ENCODE measurements at regions not wholly inside any gene's neighbourhood (a gene's known extent, or its start where the extent isn't known, plus 50 kb on each side); places are given as distances from the start of the nearest gene placed in this dataset.

DNA sequence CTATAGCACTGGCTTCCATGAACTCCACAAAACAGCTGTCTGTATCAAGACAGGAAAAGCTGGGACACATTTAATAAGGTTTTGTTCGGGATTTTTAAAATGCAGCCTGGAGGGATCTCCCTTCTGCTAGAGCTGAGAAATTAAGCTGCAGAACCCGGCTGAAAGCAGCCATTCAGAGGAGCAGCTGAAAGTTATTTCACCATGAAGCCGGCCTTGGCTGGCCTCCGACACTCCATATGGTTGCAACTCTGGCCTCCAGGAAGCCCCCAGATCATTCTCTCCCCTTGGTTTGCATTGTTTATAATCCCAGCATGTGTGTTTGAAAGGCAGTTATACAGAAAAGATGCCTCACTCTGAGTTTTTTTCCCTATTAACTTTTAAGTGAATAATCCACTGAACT, 239.4 kb downstream of the SPATA18 start:
- DNase-seq (ENCODE audit: low read depth) = no peak
- Histone ChIP-seq H3K4me3 (ENCODE audit: low read depth, low read length) (no peak overlapping the region), H3K36me3 (ENCODE audit: control insufficient read depth, insufficient read depth, low read length) (no peaks in the 10 kb centered on the region), H3K27me3 (ENCODE audit: control insufficient read depth, insufficient read depth, low read length) (no peaks in the 10 kb centered on the region)
- TF ChIP-seq, protein P1, sequence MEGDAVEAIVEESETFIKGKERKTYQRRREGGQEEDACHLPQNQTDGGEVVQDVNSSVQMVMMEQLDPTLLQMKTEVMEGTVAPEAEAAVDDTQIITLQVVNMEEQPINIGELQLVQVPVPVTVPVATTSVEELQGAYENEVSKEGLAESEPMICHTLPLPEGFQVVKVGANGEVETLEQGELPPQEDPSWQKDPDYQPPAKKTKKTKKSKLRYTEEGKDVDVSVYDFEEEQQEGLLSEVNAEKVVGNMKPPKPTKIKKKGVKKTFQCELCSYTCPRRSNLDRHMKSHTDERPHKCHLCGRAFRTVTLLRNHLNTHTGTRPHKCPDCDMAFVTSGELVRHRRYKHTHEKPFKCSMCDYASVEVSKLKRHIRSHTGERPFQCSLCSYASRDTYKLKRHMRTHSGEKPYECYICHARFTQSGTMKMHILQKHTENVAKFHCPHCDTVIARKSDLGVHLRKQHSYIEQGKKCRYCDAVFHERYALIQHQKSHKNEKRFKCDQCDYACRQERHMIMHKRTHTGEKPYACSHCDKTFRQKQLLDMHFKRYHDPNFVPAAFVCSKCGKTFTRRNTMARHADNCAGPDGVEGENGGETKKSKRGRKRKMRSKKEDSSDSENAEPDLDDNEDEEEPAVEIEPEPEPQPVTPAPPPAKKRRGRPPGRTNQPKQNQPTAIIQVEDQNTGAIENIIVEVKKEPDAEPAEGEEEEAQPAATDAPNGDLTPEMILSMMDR (IDR thresholded peaks at IDR 0.05; ENCODE audit: insufficient read depth, low read length, poor library complexity, severe bottlenecking) = no peak

DNA sequence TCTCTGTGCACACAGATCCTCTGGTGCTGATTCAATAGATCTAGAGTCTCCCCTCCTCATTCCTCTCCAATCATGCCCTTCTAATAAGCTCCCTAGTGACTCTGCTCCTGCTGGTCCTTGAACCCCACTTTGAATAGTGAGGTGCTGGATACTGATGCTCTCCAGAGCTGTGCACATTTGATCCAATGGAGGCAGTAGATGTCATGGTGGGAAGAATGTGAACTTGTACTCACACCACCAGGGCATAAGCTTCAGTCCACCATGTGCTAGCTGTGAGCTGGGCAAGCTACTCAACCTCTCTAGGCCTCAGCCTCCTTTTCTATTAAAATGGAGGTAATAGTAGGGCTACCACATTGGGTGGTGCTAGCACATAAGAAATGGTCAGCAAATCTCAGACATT, 241.1 kb downstream of the SPATA18 start:
- Histone ChIP-seq H3K36me3 (ENCODE audit: control insufficient read depth, insufficient read depth, low read length) (no peaks in the 10 kb centered on the region), H3K27me3 (ENCODE audit: control insufficient read depth, insufficient read depth, low read length) (no peaks in the 10 kb centered on the region), H3K4me3 (ENCODE audit: low read depth, low read length) (no peak overlapping the region)
- DNase-seq (ENCODE audit: low read depth) = no peak
- TF ChIP-seq, protein P1 (IDR thresholded peaks at IDR 0.05; ENCODE audit: insufficient read depth, low read length, poor library complexity, severe bottlenecking) = no peak

DNA sequence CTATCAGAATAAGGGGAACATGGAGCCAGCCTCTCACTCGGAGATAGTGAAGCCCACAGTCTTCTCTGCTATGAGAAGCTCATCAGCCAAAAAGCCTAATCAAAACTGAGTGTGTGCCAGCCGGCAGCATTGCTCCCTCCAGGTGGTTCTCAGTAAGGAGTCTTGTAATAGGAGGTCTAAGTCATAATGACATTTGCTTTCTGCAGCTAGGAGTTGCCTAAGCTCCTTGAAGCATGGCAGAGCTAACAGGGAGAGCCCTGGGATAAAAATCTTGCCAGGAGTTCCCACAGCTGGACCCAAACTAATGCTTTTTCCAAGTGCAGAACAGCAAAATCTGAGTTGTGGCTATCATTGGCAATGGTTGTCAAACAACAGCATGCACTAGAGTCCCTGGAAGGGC, 245.2 kb downstream of the SPATA18 start:
- Histone ChIP-seq H3K36me3 (ENCODE audit: control insufficient read depth, insufficient read depth, low read length) (no peaks in the 10 kb centered on the region), H3K4me3 (ENCODE audit: low read depth, low read length) (no peak overlapping the region), H3K27me3 (ENCODE audit: control insufficient read depth, insufficient read depth, low read length) (no peaks in the 10 kb centered on the region)
- no peak for DNase-seq (ENCODE audit: low read depth)
- TF ChIP-seq, protein P1 (IDR thresholded peaks at IDR 0.05; ENCODE audit: insufficient read depth, low read length, poor library complexity, severe bottlenecking) = no peak

DNA sequence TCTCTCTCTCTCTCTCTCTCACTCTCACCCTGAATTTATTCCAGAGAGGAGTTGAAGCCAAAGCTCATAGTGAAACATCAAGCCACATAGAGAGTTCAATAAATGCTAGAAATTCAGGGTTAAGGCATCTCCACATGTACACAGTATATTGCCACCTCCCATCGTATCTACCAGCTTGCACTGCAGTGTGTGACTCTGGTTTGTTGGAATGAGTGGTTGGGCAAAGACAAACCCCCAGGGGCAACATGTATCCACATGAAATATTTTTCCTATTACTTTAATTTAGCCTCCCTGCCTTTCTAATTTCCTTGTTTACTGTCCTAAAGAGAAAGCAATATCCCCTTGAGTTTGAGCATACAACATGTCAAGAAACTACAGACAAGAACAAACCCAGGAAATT, 247.3 kb downstream of the SPATA18 start:
- Histone ChIP-seq H3K36me3 (ENCODE audit: control insufficient read depth, insufficient read depth, low read length) (no peaks in the 10 kb centered on the region), H3K4me3 (ENCODE audit: low read depth, low read length) (no peak overlapping the region), H3K27me3 (ENCODE audit: control insufficient read depth, insufficient read depth, low read length) (no peaks in the 10 kb centered on the region)
- TF ChIP-seq, protein P1 (IDR thresholded peaks at IDR 0.05; ENCODE audit: insufficient read depth, low read length, poor library complexity, severe bottlenecking) = no peak
- no peak for DNase-seq (ENCODE audit: low read depth)

DNA sequence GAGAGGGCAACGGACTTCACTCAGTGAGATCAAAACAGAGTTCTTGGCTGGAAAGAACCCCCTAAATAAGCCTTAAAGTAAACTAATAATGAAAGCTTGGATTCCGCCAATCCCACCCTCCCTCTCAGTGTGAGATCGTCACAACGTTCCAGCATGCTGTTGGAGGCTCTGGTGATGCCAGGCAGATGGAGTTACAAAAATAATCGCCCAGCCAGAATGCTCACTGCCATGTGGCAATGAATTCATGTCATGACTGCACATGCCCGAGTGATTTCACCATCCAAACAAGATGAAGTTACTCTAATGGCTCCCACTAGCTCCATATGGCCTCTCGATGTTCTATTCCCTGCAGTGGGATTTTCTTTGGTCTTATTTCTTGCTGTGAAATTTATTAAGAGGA, 248.0 kb downstream of the SPATA18 start:
- no peak overlapping the region for H3K4me3 ChIP-seq (ENCODE audit: low read depth, low read length)
- no peak for DNase-seq (ENCODE audit: low read depth)
- H3K27me3 ChIP-seq (ENCODE audit: control insufficient read depth, insufficient read depth, low read length) = no peaks in the 10 kb centered on the region
- no peaks in the 10 kb centered on the region for H3K36me3 ChIP-seq (ENCODE audit: control insufficient read depth, insufficient read depth, low read length)
- TF ChIP-seq, protein P1 (IDR thresholded peaks at IDR 0.05; ENCODE audit: insufficient read depth, low read length, poor library complexity, severe bottlenecking) = no peak

DNA sequence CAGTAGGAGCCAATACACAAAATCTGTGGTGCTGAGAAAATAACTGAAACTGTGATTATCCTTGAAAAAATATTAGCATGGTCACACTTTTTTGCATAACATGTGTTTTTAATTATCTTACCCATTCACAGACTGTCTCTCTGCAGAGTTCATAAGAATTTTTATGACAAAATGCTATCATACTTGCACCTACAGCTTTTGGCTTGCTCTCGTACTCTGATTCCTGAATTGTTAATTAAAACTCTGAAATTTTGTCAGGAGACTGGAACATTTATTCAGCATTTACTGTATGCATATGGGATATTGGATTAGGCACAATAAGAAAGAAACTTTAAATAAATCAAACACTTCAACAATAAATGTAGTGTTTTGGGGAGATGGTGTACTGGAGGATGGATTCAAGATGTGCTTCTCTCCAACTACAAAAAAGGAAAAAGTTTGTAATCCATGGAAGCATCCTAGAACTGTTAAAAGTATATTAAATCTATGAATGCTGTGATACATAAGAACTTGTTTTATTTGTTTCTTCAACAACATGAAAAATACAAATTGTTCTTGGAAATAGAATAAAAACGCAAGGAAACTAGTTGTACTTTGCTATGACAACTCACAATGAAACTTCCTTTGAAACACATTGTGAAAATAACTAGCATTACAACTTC, 260.5 kb downstream of the SPATA18 start:
- Histone ChIP-seq H3K27me3 (ENCODE audit: control insufficient read depth, insufficient read depth, low read length) (no peaks in the 10 kb centered on the region), H3K36me3 (ENCODE audit: control insufficient read depth, insufficient read depth, low read length) (no peaks in the 10 kb centered on the region), H3K4me3 (ENCODE audit: low read depth, low read length) (no peak overlapping the region)
- TF ChIP-seq, protein P1 (IDR thresholded peaks at IDR 0.05; ENCODE audit: insufficient read depth, low read length, poor library complexity, severe bottlenecking) = no peak
- no peak for DNase-seq (ENCODE audit: low read depth)
